ENCODE measurements at regions not wholly inside any gene's neighbourhood (a gene's known extent, or its start where the extent isn't known, plus 50 kb on each side); places are given as distances from the start of the nearest gene placed in this dataset.

DNA sequence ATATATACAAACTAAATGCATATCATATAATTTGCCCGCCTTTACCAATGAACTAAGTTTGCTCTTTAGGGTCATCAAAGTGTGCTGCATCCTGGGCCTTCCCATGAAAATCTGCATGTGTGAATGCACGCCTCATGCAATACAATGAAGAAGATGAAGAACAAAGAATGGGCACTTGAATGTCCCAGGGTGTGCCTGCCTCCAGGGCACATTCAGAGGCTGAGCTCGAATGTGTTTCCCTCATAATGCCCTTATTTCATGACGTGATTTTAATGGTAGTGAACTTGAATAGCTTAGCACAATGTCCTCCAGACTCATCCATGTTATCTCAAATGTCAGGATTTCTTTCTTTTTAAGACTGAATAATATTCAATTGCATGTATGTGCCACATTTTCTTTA, 824.9 kb downstream of the TNS3 start:
- no peak overlapping the region for H3K4me2 ChIP-seq (ENCODE audit: insufficient read depth in 1 of 2, low read depth in 2 of 2, low read length in 2 of 2)
- FAIRE-seq (no peak), DNase-seq (ENCODE audit: low read depth in 1 of 2, low spot score in 2 of 2) (no peak)
- no peak overlapping the region for H2AFZ ChIP-seq (ENCODE audit: low read length)
- no peak overlapping the region for H3K4me3 ChIP-seq (ENCODE audit: extremely low read depth in 1 of 4, insufficient read depth in 2 of 4, low read depth in 3 of 4, low read length in 4 of 4)
- H3K27me3 ChIP-seq (replicated peaks in 1 of 4; ENCODE audit: control insufficient read depth in 3 of 4, extremely low read depth in 1 of 4, insufficient read depth in 3 of 4, low read length in 3 of 4) = peaks cover 0 to 2% (median 0%) of the 10 kb centered on the region in 4 experiments; a peak in 1 of 7 replicates
- H3K4me1 ChIP-seq (replicated peaks in 1 of 4; ENCODE audit: control insufficient read depth in 3 of 4, insufficient read depth in 4 of 4, low read length in 3 of 4) = no peaks in the 10 kb centered on the region
- WGBS, 2 experiments (ENCODE audit: extremely low coverage in 1 of 2, insufficient coverage in 1 of 2, insufficient read length in 1 of 2, insufficient replicate concordance in 2 of 2, low coverage in 1 of 2, low lambda C conversion rate in 2 of 2, missing lambda C conversion rate in 1 of 2) = 87% methylated on average over 4 of the region's 4 CpGs; no CpG with 5 or more reads in 1 of the 2 experiments
- no peak overlapping the region for H2AK5ac ChIP-seq (ENCODE audit: low read depth, low read length)
- H3K36me3 ChIP-seq (ENCODE audit: control insufficient read depth in 2 of 4, insufficient read depth in 4 of 4, low read length in 3 of 4) = no peaks in the 10 kb centered on the region
- no peak overlapping the region for H4K8ac ChIP-seq (ENCODE audit: extremely low read depth, insufficient read depth, low read length)
- no peak overlapping the region for H3K23ac ChIP-seq (ENCODE audit: insufficient read length)
- no peak overlapping the region for H3K18ac ChIP-seq (ENCODE audit: extremely low read depth, low read length)
- POLR2A ChIA-PET (ENCODE audit: partially characterized antibody) = no interaction called here
- no peak overlapping the region for H3K14ac ChIP-seq (ENCODE audit: insufficient read length)
- H2BK12ac ChIP-seq (ENCODE audit: low read depth, low read length) = no peak overlapping the region
- CTCF ChIA-PET (ENCODE audit: partially characterized antibody) = no interaction called here
- H3K9ac ChIP-seq (replicated peaks in 1 of 4; ENCODE audit: extremely low read depth in 1 of 4, low read depth in 3 of 4, low read length in 3 of 4) = no peak overlapping the region
- H3K79me2 ChIP-seq (ENCODE audit: control insufficient read depth in 1 of 2, insufficient read depth in 2 of 2, low read length in 2 of 2) = no peaks in the 10 kb centered on the region
- H4K91ac ChIP-seq (replicated peaks; ENCODE audit: insufficient read length, low read length) = no peak overlapping the region
- no peak overlapping the region for H2BK5ac ChIP-seq (ENCODE audit: low read depth, low read length)
- no peak overlapping the region for H2BK120ac ChIP-seq (replicated peaks; ENCODE audit: low read depth, low read length)
- H3K4ac ChIP-seq (replicated peaks; ENCODE audit: insufficient read length, low read depth, low read length) = no peak overlapping the region
- no peak overlapping the region for H2BK15ac ChIP-seq (ENCODE audit: low read length)
- H4K20me1 ChIP-seq (replicated peaks in 1 of 2; ENCODE audit: control insufficient read depth in 1 of 2, insufficient read depth in 2 of 2, low read length in 2 of 2) = no peaks in the 10 kb centered on the region
- no peaks in the 10 kb centered on the region for H3K79me1 ChIP-seq (ENCODE audit: low read depth, low read length)
- H3K23me2 ChIP-seq (ENCODE audit: low read depth, low read length) = no peaks in the 10 kb centered on the region
- H3K27ac ChIP-seq (ENCODE audit: low read depth, low read length) = no peak overlapping the region
- H2BK20ac ChIP-seq (ENCODE audit: low read length) = no peak overlapping the region
- H3K56ac ChIP-seq (replicated peaks; ENCODE audit: insufficient read length, low read depth, low read length) = no peak overlapping the region
- H4K5ac ChIP-seq (ENCODE audit: insufficient read length, low read depth, low read length) = no peak overlapping the region
- H3K9me3 ChIP-seq (ENCODE audit: insufficient read depth in 2 of 2, low read depth in 1 of 2, low read length in 1 of 2) = no peaks in the 10 kb centered on the region
- TF ChIP-seq RBBP5 (IDR thresholded peaks at IDR 0.05; ENCODE audit: borderline replicate concordance, low read depth, low read length) = no peak
- TF ChIP-seq SIRT6 (IDR thresholded peaks at IDR 0.05; ENCODE audit: low read length) = no peak
- no peak for TF ChIP-seq NANOG (IDR thresholded peaks at IDR 0.05; ENCODE audit: insufficient read depth, low read depth, low read length, poor library complexity, severe bottlenecking)
- TF ChIP-seq CEBPB (IDR thresholded peaks at IDR 0.05; ENCODE audit: low read depth, low read length) = no peak

Data from H1 (cell line).